ENCODE measurements at regions not wholly inside any gene's neighbourhood (a gene's known extent, or its start where the extent isn't known, plus 50 kb on each side); places are given as distances from the start of the nearest gene placed in this dataset.

DNA sequence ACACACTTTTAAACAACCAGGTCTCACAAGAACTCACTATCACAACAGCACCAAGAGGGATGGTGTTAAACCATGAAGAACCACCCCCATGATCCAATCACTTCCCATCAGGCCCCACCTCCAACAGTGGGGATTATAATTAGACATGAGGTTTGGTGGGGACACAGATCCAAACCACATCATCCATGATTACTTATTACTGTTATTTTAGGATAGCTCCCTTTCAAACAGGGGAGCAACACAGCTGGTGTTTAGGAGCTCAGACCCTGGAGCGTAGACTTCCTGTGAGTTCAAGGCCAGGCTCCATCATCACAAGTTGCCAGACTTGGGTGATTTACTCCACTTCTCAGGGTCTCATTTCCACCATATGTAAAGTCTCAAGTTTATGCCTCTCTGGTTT is 382.7 kb downstream of the HRH4 start:
- TF ChIP-seq, protein P1, sequence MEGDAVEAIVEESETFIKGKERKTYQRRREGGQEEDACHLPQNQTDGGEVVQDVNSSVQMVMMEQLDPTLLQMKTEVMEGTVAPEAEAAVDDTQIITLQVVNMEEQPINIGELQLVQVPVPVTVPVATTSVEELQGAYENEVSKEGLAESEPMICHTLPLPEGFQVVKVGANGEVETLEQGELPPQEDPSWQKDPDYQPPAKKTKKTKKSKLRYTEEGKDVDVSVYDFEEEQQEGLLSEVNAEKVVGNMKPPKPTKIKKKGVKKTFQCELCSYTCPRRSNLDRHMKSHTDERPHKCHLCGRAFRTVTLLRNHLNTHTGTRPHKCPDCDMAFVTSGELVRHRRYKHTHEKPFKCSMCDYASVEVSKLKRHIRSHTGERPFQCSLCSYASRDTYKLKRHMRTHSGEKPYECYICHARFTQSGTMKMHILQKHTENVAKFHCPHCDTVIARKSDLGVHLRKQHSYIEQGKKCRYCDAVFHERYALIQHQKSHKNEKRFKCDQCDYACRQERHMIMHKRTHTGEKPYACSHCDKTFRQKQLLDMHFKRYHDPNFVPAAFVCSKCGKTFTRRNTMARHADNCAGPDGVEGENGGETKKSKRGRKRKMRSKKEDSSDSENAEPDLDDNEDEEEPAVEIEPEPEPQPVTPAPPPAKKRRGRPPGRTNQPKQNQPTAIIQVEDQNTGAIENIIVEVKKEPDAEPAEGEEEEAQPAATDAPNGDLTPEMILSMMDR (IDR thresholded peaks at IDR 0.05; ENCODE audit: extremely low read depth, insufficient read depth, missing control alignments): no peak
- DNase-seq (ENCODE audit: low spot score): no peak
- in situ Hi-C loops (cut with MboI; ENCODE audit: low pct_unique_long_range_greater_than_20kb, low sequenced_read_pairs, unreplicated experiment): no loop called here

DNA sequence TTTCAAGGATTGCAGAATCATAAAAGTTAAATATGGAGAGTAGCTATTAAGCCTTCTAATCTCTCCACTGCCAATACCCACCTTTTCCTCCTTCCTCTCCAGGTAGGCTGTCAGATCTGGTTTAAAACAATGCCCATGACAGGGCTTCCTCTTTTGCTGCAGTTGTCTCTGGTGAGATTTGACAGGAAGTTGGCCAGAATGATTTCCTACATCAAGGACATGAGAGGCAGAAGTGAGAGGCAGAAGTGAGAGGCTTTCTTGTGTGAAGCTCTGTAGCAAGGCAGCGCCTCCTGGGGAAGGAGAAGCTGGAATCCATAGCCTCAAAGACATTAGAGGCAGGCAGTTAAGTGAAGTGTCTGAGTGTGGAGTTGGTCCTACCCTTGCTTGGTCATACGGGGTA is 385.7 kb downstream of the HRH4 start:
- no peak for DNase-seq (ENCODE audit: low spot score)
- TF ChIP-seq, protein P1 (IDR thresholded peaks at IDR 0.05; ENCODE audit: extremely low read depth, insufficient read depth, missing control alignments): no peak
- in situ Hi-C loops (cut with MboI; ENCODE audit: low pct_unique_long_range_greater_than_20kb, low sequenced_read_pairs, unreplicated experiment): no loop called here

DNA sequence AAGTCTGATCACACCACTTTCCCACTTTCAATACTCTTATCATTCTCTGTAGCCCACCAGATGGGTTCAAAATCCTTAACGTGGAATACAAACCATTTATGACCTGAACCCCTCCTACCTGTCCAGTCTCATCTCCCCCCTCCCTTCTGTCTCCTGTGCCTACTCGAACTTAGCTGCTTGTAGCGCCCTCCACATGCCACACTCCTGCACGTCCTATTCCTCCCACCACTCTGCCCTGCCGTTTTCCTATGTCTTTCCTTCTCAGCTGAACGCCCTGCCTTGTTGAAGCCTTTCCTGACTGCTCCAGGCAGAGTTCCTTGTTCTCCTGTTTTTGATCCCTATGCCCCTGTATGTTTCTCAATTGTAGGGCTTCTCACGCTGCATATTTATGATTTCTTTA is 390.1 kb downstream of the HRH4 start:
- in situ Hi-C loops (cut with MboI; ENCODE audit: low pct_unique_long_range_greater_than_20kb, low sequenced_read_pairs, unreplicated experiment): no loop called here
- TF ChIP-seq, protein P1 (IDR thresholded peaks at IDR 0.05; ENCODE audit: extremely low read depth, insufficient read depth, missing control alignments): no peak
- no peak for DNase-seq (ENCODE audit: low spot score)

DNA sequence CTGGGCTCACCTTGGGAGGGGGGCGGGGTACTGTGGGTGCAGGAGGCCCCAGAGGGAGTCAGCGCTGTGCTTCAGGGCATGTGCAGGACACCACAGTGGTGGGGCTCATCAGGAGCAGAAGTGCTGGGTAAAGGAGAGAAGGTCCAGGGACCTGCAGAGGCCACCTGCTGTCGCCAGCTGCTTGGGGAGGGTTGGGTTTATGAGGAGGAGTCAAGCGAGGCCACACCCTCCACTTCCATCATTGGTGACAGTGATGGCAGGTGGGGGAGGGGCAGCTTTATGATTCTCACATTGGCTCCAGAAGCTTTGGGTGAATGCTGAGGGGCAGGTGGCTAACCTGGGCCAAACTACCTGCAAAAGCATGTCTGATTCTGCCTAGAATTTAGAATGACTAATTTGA is 392.6 kb downstream of the HRH4 start:
- TF ChIP-seq, protein P1 (IDR thresholded peaks at IDR 0.05; ENCODE audit: extremely low read depth, insufficient read depth, missing control alignments): no peak
- in situ Hi-C loops (cut with MboI; ENCODE audit: low pct_unique_long_range_greater_than_20kb, low sequenced_read_pairs, unreplicated experiment): no loop called here
- DNase-seq (ENCODE audit: low spot score): no peak

DNA sequence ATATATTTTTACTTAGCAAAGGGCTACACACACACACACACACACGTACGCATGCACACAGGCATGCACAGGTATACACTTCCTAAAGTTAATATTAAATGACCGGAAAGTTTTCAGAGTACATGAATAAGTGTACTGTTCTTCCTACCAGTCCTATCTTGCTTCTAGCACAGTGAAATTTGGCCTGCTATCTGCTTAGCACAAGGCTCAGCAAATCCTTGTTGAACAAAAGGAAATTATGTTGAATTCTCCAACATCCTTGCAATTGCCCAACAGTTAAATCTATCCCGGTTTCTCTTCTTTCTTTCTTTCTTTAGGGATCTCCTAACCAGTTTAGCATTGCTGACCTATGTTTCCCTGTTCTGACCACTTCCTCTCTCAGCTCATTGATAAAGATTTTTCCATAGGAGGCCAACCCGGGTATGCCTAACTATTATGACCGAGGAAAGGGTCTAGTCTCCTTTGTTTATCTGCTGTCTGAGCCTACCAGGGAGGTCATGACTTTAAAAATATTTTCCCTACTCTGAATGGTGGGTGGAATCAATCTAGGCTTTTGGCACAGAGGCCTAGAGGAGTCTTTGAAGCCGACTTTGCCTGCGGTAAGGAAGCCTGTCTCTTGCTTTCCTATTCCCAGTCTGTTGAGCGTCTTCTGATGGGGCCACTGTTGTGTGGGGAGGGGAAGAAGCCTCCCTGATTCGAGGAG is 400.7 kb downstream of the HRH4 start:
- in situ Hi-C loops (cut with MboI; ENCODE audit: low pct_unique_long_range_greater_than_20kb, low sequenced_read_pairs, unreplicated experiment): no loop called here
- DNase-seq (ENCODE audit: low spot score): no peak
- TF ChIP-seq, protein P1 (IDR thresholded peaks at IDR 0.05; ENCODE audit: extremely low read depth, insufficient read depth, missing control alignments): no peak

DNA sequence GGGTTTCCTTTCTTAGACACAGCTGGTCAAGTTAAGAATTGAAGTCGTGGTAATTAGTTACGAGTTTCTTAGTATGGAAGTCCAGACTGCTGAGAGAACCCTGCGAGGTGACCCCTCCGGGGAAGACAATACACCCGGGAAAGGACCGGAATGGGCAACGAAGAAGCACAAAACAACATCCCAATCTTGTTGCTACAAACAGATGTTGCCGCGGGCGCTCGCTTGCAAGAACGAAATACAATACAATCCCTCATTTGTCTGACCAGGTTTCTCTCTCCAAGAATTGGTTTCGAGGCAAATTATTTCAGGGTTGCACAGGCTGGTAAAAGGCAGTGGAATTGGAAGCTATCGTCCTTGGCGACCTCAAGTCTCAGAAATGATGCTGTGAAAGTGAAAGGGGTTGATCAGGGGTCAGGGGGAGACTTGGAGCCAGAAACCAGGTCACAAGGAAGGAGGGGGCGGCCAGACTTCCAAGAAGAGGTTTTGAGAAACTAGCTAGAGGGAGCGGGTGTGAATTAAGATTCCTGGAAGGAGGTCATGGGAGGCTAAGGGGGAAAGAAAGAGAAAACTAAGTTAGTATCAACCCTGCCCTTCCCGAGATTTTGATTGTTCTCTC is 401.9 kb downstream of the HRH4 start:
- in situ Hi-C loops (cut with MboI; ENCODE audit: low pct_unique_long_range_greater_than_20kb, low sequenced_read_pairs, unreplicated experiment): no loop called here
- no peak for DNase-seq (ENCODE audit: low spot score)
- TF ChIP-seq, protein P1 (IDR thresholded peaks at IDR 0.05; ENCODE audit: extremely low read depth, insufficient read depth, missing control alignments): no peak
